Loucy (cell line): ENCODE measurements at regions not wholly inside any gene's neighbourhood (a gene's known extent, or its start where the extent isn't known, plus 50 kb on each side); places are given as distances from the start of the nearest gene placed in this dataset.

Experiments
- H2AFZ ChIP-seq: fragments of 200-600 bp; sonication (generic); 2 replicates; pipeline ENCODE4 v1.6.0; 2016; ENCODE audit warnings: antibody characterized with exemption, mild to moderate bottlenecking, low read length, moderate library complexity
- H3F3A ChIP-seq: fragments of 200-600 bp; 2 replicates; pipeline ENCODE4 v1.6.0; 2016; ENCODE audit warnings: antibody characterized with exemption, low read depth, mild to moderate bottlenecking
- H3K27me3 ChIP-seq: fragments of 200-600 bp; sonication (generic); 2 replicates; pipeline ENCODE4 v1.6.1; 2014; ENCODE audit warnings: low read length, mild to moderate bottlenecking; ENCODE audit not compliant: insufficient read depth, poor library complexity, severe bottlenecking
- H3K36me3 ChIP-seq: fragments of 200-600 bp; sonication (generic); 2 replicates; pipeline ENCODE4 v1.6.1; 2016; ENCODE audit warnings: low read length; ENCODE audit not compliant: insufficient read depth
- H3K4me1 ChIP-seq: fragments of 200-600 bp; sonication (generic); 2 replicates; pipeline ENCODE4 v1.5.1; 2014; ENCODE audit warnings: low read length, mild to moderate bottlenecking; ENCODE audit not compliant: insufficient read depth, poor library complexity, severe bottlenecking
- H3K4me2 ChIP-seq: fragments of 200-600 bp; sonication (generic); 2 replicates; pipeline ENCODE4 v1.6.0; 2014; ENCODE audit warnings: antibody characterized with exemption, low read length, low read depth, mild to moderate bottlenecking; ENCODE audit not compliant: poor library complexity, severe bottlenecking
- H3K4me3 ChIP-seq: fragments of 200-600 bp; sonication (generic); 2 replicates; pipeline ENCODE4 v1.5.1; 2014; ENCODE audit warnings: low read length, mild to moderate bottlenecking, mixed read lengths; ENCODE audit not compliant: poor library complexity, severe bottlenecking
- H3K79me2 ChIP-seq: fragments of 200-600 bp; sonication (generic); 2 replicates; pipeline ENCODE4 v1.6.1; 2014; ENCODE audit warnings: low read length; ENCODE audit not compliant: insufficient read depth
- H3K9ac ChIP-seq: fragments of 200-600 bp; sonication (generic); 2 replicates; pipeline ENCODE4 v1.6.0; 2014; ENCODE audit warnings: mild to moderate bottlenecking, low read depth, low read length, moderate library complexity; ENCODE audit not compliant: poor library complexity, severe bottlenecking
- H3K9me2 ChIP-seq: fragments of 200-600 bp; sonication (generic); replicated peaks from 2 replicates; pipeline ENCODE4 v1.6.1; 2016; ENCODE audit warnings: low read depth, low read length, mixed read lengths
- H3K9me3 ChIP-seq: fragments of 200-600 bp; sonication (generic); 2 replicates; pipeline ENCODE4 v1.6.1; 2014; ENCODE audit warnings: mild to moderate bottlenecking, antibody characterized with exemption, low read length, low read depth; ENCODE audit not compliant: insufficient read depth
- H4K20me1 ChIP-seq: fragments of 200-600 bp; sonication (generic); 2 replicates; pipeline ENCODE4 v1.6.0; 2014; ENCODE audit warnings: antibody characterized with exemption, low read length, mild to moderate bottlenecking; ENCODE audit not compliant: insufficient read depth, poor library complexity, severe bottlenecking
- EZH2phosphoT487 ChIP-seq: fragments of 200-600 bp; IDR thresholded peaks from 2 replicates; pipeline ENCODE4 v1.6.1; 2018; ENCODE audit warnings: antibody characterized with exemption, mild to moderate bottlenecking, moderate library complexity, borderline replicate concordance
- TF ChIP-seq, protein P1 (sequence below): fragments of 200-600 bp; sonication (generic); conservative IDR thresholded peaks from 2 replicates; pipeline ENCODE4 v1.5.1; 2014; ENCODE audit warnings: mild to moderate bottlenecking, antibody characterized with exemption, low read length

DNA sequence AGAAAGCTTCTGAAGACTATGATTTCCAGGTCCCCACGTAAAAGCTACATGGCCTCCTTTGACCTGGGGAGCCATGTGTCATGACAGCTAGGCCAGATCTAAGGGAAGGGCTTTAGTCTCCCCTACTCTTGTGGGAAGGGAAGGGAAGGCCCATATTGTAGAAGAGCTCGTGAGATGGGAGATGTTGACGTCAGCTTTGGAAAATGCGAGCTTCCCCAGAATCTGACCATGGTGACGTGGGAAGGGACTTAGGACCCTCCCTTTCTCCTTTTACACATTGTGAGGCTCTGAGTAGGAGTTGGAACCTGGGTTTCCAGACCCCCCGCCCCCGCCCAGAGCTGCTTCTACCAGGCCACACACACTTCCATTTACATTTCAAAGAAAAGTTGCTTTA, 165.5 kb downstream of the SYK start:
- Histone ChIP-seq H3K9me2 (no peaks in the 10 kb centered on the region), H2AFZ (no peak overlapping the region), H3K79me2 (no peaks in the 10 kb centered on the region), H3K4me1 (no peaks in the 10 kb centered on the region), H4K20me1 (no peaks in the 10 kb centered on the region), H3K4me3 (no peak overlapping the region), H3K36me3 (no peaks in the 10 kb centered on the region), H3K9ac (no peak overlapping the region), H3K9me3 (no peaks in the 10 kb centered on the region), H3K4me2 (no peak overlapping the region), H3K27me3 (no peaks in the 10 kb centered on the region), H3F3A (no peaks in the 10 kb centered on the region)
- no peak for TF ChIP-seq EZH2phosphoT487
- TF ChIP-seq, protein P1, sequence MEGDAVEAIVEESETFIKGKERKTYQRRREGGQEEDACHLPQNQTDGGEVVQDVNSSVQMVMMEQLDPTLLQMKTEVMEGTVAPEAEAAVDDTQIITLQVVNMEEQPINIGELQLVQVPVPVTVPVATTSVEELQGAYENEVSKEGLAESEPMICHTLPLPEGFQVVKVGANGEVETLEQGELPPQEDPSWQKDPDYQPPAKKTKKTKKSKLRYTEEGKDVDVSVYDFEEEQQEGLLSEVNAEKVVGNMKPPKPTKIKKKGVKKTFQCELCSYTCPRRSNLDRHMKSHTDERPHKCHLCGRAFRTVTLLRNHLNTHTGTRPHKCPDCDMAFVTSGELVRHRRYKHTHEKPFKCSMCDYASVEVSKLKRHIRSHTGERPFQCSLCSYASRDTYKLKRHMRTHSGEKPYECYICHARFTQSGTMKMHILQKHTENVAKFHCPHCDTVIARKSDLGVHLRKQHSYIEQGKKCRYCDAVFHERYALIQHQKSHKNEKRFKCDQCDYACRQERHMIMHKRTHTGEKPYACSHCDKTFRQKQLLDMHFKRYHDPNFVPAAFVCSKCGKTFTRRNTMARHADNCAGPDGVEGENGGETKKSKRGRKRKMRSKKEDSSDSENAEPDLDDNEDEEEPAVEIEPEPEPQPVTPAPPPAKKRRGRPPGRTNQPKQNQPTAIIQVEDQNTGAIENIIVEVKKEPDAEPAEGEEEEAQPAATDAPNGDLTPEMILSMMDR, result no peak

DNA sequence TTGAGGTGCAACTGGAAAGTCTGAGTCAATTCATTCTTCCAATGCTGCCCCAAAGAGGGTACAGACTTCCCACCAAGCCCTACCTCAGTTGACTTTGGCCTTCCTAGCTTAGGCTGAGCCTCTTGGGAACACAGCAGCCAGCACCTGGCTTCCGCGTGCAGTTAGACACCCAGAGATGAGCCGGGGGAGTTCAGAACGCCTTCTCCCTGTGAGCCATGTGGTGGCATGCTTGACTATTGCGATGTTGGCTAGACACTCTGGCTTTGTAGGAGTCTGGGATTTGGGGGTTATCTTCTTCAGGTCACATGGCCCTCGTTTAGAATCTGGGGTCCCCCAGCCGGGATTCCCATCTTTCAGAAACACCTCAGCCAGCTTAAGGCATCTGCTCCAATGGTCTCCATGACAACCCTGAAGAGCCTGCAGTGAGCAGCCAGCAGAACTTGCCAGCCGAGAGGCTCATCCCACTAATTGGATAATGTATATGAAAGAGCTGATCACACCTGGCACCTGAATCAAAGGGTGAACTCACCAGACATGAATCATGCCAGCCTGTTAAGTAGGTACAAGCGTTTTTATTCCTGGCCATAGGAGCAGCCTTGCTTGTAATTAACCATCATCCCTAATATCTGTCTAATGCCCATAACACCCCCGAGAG, 167.5 kb downstream of the SYK start:
- no peaks in the 10 kb centered on the region for H3K9me2 ChIP-seq
- H3K9ac ChIP-seq, result no peak overlapping the region
- no peaks in the 10 kb centered on the region for H3K79me2 ChIP-seq
- no peak for TF ChIP-seq EZH2phosphoT487
- TF ChIP-seq, protein P1, result no peak
- no peaks in the 10 kb centered on the region for H4K20me1 ChIP-seq
- H2AFZ ChIP-seq, result no peak overlapping the region
- no peak overlapping the region for H3K4me3 ChIP-seq
- H3K4me1 ChIP-seq, result no peaks in the 10 kb centered on the region
- H3K9me3 ChIP-seq, result no peaks in the 10 kb centered on the region
- no peaks in the 10 kb centered on the region for H3K27me3 ChIP-seq
- no peaks in the 10 kb centered on the region for H3F3A ChIP-seq
- H3K4me2 ChIP-seq, result no peak overlapping the region
- no peaks in the 10 kb centered on the region for H3K36me3 ChIP-seq

DNA sequence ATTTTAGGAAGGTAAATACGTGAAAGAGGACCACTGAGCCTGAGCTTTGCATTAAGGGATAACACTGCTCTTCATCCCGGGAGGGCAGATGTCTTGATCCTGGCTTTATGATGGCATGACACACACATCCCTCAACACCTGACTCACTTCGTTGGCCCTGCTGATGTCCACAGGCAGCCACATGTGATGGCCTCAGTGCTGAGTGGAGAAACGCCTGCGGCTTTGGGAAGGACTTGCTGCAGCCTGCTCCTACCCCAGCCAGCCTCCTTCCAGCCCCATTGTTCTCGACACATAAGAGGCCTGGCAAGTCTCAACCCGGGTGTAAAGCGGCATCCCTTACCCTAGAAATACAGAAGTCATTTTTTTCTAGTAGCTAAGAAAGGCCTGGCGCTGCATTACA, 169.0 kb downstream of the SYK start:
- Histone ChIP-seq H4K20me1 (no peaks in the 10 kb centered on the region), H3K36me3 (no peaks in the 10 kb centered on the region), H3K9me3 (no peaks in the 10 kb centered on the region), H2AFZ (no peak overlapping the region), H3K4me2 (no peak overlapping the region), H3K9me2 (no peaks in the 10 kb centered on the region), H3K27me3 (no peaks in the 10 kb centered on the region), H3K4me1 (no peaks in the 10 kb centered on the region), H3F3A (no peaks in the 10 kb centered on the region), H3K4me3 (no peak overlapping the region), H3K9ac (no peak overlapping the region), H3K79me2 (no peaks in the 10 kb centered on the region)
- no peak for TF ChIP-seq EZH2phosphoT487
- TF ChIP-seq, protein P1, result no peak
